ENCODE measurements at regions not wholly inside any gene's neighbourhood (a gene's known extent, or its start where the extent isn't known, plus 50 kb on each side); places are given as distances from the start of the nearest gene placed in this dataset.
"Not testable (repeated sequence)": the region's sequence is repeated elsewhere in the genome, so short reads cannot be mapped to it uniquely, and the experiment has no call there.

DNA sequence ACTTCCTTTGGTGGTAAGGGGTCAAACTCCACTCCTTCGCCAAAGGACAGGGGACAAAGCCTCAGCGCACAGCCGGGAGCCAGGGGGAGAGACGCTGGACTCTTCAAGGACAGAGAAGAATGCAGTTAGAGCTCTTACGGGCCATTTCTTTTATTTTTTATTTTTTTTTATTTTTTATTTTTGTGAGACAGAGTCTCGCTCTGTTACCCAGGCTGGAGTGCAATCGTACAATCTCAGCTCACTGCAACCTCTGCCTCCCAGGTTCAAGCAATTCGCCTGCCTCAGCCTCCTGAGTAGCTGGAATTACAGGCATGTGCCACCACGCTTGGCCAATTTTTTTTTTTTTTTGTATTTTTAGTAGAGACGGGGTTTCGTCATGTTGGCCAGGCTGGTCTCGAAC lies 93.2 kb upstream of the RPH3AL start, which contains the start of gene RFLNB:
Gene RFLNB (minus strand): TSS at position 101 of the 400 bp plus-strand sequence.
- H3K27ac Mint-ChIP-seq; H3K4me1 Mint-ChIP-seq; H3K36me3 Mint-ChIP-seq (ENCODE audit: low read depth); H3K27me3 Mint-ChIP-seq (ENCODE audit: low read depth); H3K9me3 Mint-ChIP-seq; H3K4me3 Mint-ChIP-seq: not testable (repeated sequence)

GRCh38 chr17:444879-445454 lies 92.4 kb upstream of the RPH3AL start:
- Mint-ChIP-seq H3K4me3 (no peak overlapping the region), H3K4me1 (no peaks in the 10 kb centered on the region), H3K27ac (no peak overlapping the region), H3K36me3 (ENCODE audit: low read depth) (peaks cover 3% of the 10 kb centered on the region), H3K27me3 (ENCODE audit: low read depth) (no peaks in the 10 kb centered on the region), H3K9me3 (no peaks in the 10 kb centered on the region)
- TF ChIP-seq, protein P1, sequence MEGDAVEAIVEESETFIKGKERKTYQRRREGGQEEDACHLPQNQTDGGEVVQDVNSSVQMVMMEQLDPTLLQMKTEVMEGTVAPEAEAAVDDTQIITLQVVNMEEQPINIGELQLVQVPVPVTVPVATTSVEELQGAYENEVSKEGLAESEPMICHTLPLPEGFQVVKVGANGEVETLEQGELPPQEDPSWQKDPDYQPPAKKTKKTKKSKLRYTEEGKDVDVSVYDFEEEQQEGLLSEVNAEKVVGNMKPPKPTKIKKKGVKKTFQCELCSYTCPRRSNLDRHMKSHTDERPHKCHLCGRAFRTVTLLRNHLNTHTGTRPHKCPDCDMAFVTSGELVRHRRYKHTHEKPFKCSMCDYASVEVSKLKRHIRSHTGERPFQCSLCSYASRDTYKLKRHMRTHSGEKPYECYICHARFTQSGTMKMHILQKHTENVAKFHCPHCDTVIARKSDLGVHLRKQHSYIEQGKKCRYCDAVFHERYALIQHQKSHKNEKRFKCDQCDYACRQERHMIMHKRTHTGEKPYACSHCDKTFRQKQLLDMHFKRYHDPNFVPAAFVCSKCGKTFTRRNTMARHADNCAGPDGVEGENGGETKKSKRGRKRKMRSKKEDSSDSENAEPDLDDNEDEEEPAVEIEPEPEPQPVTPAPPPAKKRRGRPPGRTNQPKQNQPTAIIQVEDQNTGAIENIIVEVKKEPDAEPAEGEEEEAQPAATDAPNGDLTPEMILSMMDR (IDR thresholded peaks at IDR 0.05; ENCODE audit: unreplicated experiment in 3 of 3): no peak

- no peak overlapping the region for H3K27ac Mint-ChIP-seq
- peaks cover 3% of the 10 kb centered on the region for H3K36me3 Mint-ChIP-seq (ENCODE audit: low read depth)
- peaks cover 5% of the 10 kb centered on the region for H3K27me3 Mint-ChIP-seq (ENCODE audit: low read depth)
- H3K4me1 Mint-ChIP-seq: no peaks in the 10 kb centered on the region
- TF ChIP-seq, protein P1 (IDR thresholded peaks at IDR 0.05; ENCODE audit: unreplicated experiment in 3 of 3): no peak
- no peaks in the 10 kb centered on the region for H3K9me3 Mint-ChIP-seq
- no peak overlapping the region for H3K4me3 Mint-ChIP-seq
These were observed 90.5 kb upstream of the RPH3AL start for GRCh38 chr17:443109-443508.

GRCh38 chr17:441155-441950 lies 88.7 kb upstream of the RPH3AL start:
- no peak overlapping the region for H3K4me3 Mint-ChIP-seq
- no peaks in the 10 kb centered on the region for H3K4me1 Mint-ChIP-seq
- H3K36me3 Mint-ChIP-seq (ENCODE audit: low read depth): peaks cover 3% of the 10 kb centered on the region
- H3K9me3 Mint-ChIP-seq: no peaks in the 10 kb centered on the region
- no peak overlapping the region for H3K27ac Mint-ChIP-seq
- TF ChIP-seq, protein P1 (IDR thresholded peaks at IDR 0.05; ENCODE audit: unreplicated experiment in 3 of 3): no peak
- H3K27me3 Mint-ChIP-seq (ENCODE audit: low read depth): peaks cover 5% of the 10 kb centered on the region

DNA sequence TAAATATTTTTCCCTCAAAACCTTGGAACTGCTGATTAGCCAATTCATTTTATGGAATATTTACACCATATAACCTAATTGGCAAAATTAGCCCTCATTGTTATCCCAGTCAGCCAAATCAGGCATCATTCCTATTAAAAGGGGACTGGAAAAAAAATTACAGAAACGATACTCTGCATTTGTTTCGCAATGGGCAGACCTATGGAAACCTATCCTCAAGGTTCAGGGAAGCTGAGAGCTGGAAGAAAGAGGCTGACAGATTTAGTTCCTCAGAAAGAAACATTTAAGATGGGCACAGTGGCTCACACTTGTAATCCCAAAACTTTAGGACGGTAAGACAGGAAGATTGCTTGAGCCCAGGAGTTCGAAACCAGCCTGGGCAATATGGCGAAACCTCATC lies 85.6 kb upstream of the RPH3AL start:
- H3K4me1 Mint-ChIP-seq: no peaks in the 10 kb centered on the region
- peaks cover 9% of the 10 kb centered on the region for H3K36me3 Mint-ChIP-seq (ENCODE audit: low read depth)
- peaks cover 9% of the 10 kb centered on the region for H3K27me3 Mint-ChIP-seq (ENCODE audit: low read depth)
- H3K9me3 Mint-ChIP-seq: peaks cover 10% of the 10 kb centered on the region
- no peak overlapping the region for H3K4me3 Mint-ChIP-seq
- TF ChIP-seq, protein P1 (IDR thresholded peaks at IDR 0.05; ENCODE audit: unreplicated experiment in 3 of 3): no peak
- H3K27ac Mint-ChIP-seq: no peak overlapping the region

GRCh38 chr17:437545-437944 lies 84.9 kb upstream of the RPH3AL start:
- Mint-ChIP-seq H3K36me3 (ENCODE audit: low read depth) (peaks cover 9% of the 10 kb centered on the region), H3K27ac (no peak overlapping the region), H3K4me1 (no peaks in the 10 kb centered on the region), H3K27me3 (ENCODE audit: low read depth) (peaks cover 9% of the 10 kb centered on the region), H3K4me3 (no peak overlapping the region), H3K9me3 (peaks cover 10% of the 10 kb centered on the region)
- TF ChIP-seq, protein P1 (IDR thresholded peaks at IDR 0.05; ENCODE audit: unreplicated experiment in 3 of 3): no peak

All from nephron (organoid).